ENCODE measurements at regions not wholly inside any gene's neighbourhood (a gene's known extent, or its start where the extent isn't known, plus 50 kb on each side); places are given as distances from the start of the nearest gene placed in this dataset.

GRCh38 chr12:105854071-105854470, 284.7 kb downstream of the NUAK1 start:
- peaks cover 12% of the 10 kb centered on the region for H3K27me3 Mint-ChIP-seq
- H3K9me3 Mint-ChIP-seq = peaks cover 3% of the 10 kb centered on the region
- ATAC-seq (replicated peaks) = no peak
- no peak overlapping the region for H3K4me3 Mint-ChIP-seq
- H3K4me1 Mint-ChIP-seq = no peaks in the 10 kb centered on the region
- H3K27ac Mint-ChIP-seq = no peak overlapping the region
- no peaks in the 10 kb centered on the region for H3K36me3 Mint-ChIP-seq (ENCODE audit: low read depth)

- ATAC-seq (replicated peaks) = no peak
- Mint-ChIP-seq H3K4me1 (no peaks in the 10 kb centered on the region), H3K27me3 (peaks cover 15% of the 10 kb centered on the region), H3K9me3 (peaks cover 3% of the 10 kb centered on the region), H3K36me3 (ENCODE audit: low read depth) (no peaks in the 10 kb centered on the region), H3K4me3 (no peak overlapping the region), H3K27ac (no peak overlapping the region)
Observed at GRCh38 chr12:105855361-105856047, 283.2 kb downstream of the NUAK1 start.

- no peak for ATAC-seq (replicated peaks)
- H3K36me3 Mint-ChIP-seq (ENCODE audit: low read depth) = no peaks in the 10 kb centered on the region
- no peak overlapping the region for H3K27ac Mint-ChIP-seq
Observed at GRCh38 chr12:105856048-105856405, 282.7 kb downstream of the NUAK1 start.

GRCh38 chr12:105858981-105859710, 279.6 kb downstream of the NUAK1 start:
- peaks cover 8% of the 10 kb centered on the region for H3K9me3 Mint-ChIP-seq
- H3K27me3 Mint-ChIP-seq = peaks cover 16% of the 10 kb centered on the region
- H3K4me1 Mint-ChIP-seq = no peaks in the 10 kb centered on the region
- no peaks in the 10 kb centered on the region for H3K36me3 Mint-ChIP-seq (ENCODE audit: low read depth)
- H3K27ac Mint-ChIP-seq = no peak overlapping the region
- ATAC-seq (replicated peaks) = no peak
- H3K4me3 Mint-ChIP-seq = no peak overlapping the region

More at GRCh38 chr12:105856048-105856405, 282.7 kb downstream of the NUAK1 start:
- H3K9me3 Mint-ChIP-seq = peaks cover 3% of the 10 kb centered on the region
- H3K4me3 Mint-ChIP-seq = no peak overlapping the region
- H3K4me1 Mint-ChIP-seq = no peaks in the 10 kb centered on the region
- H3K27me3 Mint-ChIP-seq = peaks cover 11% of the 10 kb centered on the region

GRCh38 chr12:105860561-105861207, 278.1 kb downstream of the NUAK1 start:
- no peak overlapping the region for H3K27ac Mint-ChIP-seq
- peaks cover 8% of the 10 kb centered on the region for H3K9me3 Mint-ChIP-seq
- no peaks in the 10 kb centered on the region for H3K4me1 Mint-ChIP-seq
- peaks cover 20% of the 10 kb centered on the region for H3K27me3 Mint-ChIP-seq
- H3K36me3 Mint-ChIP-seq (ENCODE audit: low read depth) = no peaks in the 10 kb centered on the region
- no peak for ATAC-seq (replicated peaks)
- H3K4me3 Mint-ChIP-seq = no peak overlapping the region

DNA sequence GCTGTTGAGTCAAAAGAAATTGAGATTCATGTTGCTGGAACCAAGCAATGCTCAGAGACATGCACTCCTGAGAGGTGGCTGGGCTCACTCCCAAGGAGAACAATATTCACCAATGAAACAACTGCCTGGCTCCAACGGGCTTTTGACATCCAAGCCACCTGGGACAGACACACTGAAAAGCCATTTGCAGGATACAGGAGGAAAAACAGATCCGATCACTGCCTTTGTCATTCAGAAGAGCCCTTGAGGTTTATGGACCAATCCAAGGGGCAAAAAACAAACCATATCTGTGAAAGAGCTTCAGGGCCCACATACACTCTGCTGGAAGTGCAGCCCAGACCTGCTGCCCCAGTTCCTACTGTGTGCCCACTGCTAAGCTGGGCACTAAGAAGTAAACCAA, 277.5 kb downstream of the NUAK1 start:
- ATAC-seq (replicated peaks) = no peak
- no peak overlapping the region for H3K27ac Mint-ChIP-seq
- no peaks in the 10 kb centered on the region for H3K36me3 Mint-ChIP-seq (ENCODE audit: low read depth)
- no peak overlapping the region for H3K4me3 Mint-ChIP-seq
- peaks cover 20% of the 10 kb centered on the region for H3K27me3 Mint-ChIP-seq
- no peaks in the 10 kb centered on the region for H3K4me1 Mint-ChIP-seq
- peaks cover 5% of the 10 kb centered on the region for H3K9me3 Mint-ChIP-seq

GRCh38 chr12:105862163-105862821, 276.5 kb downstream of the NUAK1 start:
- H3K27ac Mint-ChIP-seq = no peak overlapping the region
- ATAC-seq (replicated peaks) = no peak
- H3K4me1 Mint-ChIP-seq = no peaks in the 10 kb centered on the region
- H3K27me3 Mint-ChIP-seq = peaks cover 15% of the 10 kb centered on the region
- H3K4me3 Mint-ChIP-seq = no peak overlapping the region
- H3K9me3 Mint-ChIP-seq = peaks cover 5% of the 10 kb centered on the region
- H3K36me3 Mint-ChIP-seq (ENCODE audit: low read depth) = no peaks in the 10 kb centered on the region

DNA sequence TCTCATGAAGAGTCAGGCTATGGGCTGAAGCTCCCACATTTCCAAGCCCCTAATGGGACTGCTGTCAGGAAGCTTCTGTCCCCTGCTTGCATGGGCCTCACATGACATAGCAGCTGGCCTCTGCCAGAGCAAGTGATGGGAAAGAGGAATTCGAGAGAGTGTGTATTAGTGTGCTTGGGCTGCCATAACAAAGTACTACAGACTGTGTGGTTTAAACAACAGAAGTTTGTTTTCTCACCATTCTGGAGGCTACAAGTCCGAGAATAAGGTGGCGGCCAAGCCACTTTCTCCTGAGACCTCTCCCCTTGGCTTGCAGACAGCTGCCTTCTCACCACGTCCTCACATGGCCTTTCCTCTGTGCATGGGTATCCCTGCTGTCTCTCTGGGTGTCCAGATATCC, 274.4 kb downstream of the NUAK1 start:
- ATAC-seq (replicated peaks) = no peak
- no peaks in the 10 kb centered on the region for H3K36me3 Mint-ChIP-seq (ENCODE audit: low read depth)
- peaks cover 5% of the 10 kb centered on the region for H3K9me3 Mint-ChIP-seq
- no peak overlapping the region for H3K27ac Mint-ChIP-seq
- peaks cover 15% of the 10 kb centered on the region for H3K27me3 Mint-ChIP-seq
- no peak overlapping the region for H3K4me3 Mint-ChIP-seq
- H3K4me1 Mint-ChIP-seq = no peaks in the 10 kb centered on the region

DNA sequence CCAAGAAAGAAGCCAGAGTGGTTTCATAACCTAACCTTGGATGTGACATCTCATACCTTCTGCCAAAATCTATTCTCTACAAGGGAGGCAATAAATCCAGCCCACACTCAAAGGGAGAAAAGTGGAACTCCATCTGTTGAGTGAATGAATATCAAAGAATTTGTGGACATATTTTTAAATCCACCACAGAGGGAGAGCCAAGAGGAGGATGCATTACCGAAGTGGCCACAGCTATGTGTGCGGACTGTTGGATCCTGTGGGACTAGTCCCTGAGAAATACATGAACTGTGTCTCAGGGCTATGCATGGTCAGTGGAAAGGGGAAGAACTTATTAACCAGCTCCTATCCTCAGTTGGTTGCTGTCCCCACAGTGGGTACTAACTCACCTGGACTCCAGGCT, 273.9 kb downstream of the NUAK1 start:
- ATAC-seq (replicated peaks) = no peak
- Mint-ChIP-seq H3K27me3 (peaks cover 13% of the 10 kb centered on the region), H3K27ac (no peak overlapping the region), H3K4me3 (no peak overlapping the region), H3K36me3 (ENCODE audit: low read depth) (no peaks in the 10 kb centered on the region), H3K9me3 (peaks cover 5% of the 10 kb centered on the region), H3K4me1 (no peaks in the 10 kb centered on the region)

GRCh38 chr12:105865886-105866285, 272.9 kb downstream of the NUAK1 start:
- Mint-ChIP-seq H3K9me3 (peaks cover 5% of the 10 kb centered on the region), H3K27me3 (peaks cover 16% of the 10 kb centered on the region), H3K4me3 (no peak overlapping the region), H3K4me1 (no peaks in the 10 kb centered on the region), H3K36me3 (ENCODE audit: low read depth) (no peaks in the 10 kb centered on the region), H3K27ac (no peak overlapping the region)
- ATAC-seq (replicated peaks) = no peak

- H3K9me3 Mint-ChIP-seq = no peaks in the 10 kb centered on the region
- H3K27me3 Mint-ChIP-seq = peaks cover 9% of the 10 kb centered on the region
- ATAC-seq (replicated peaks) = no peak
- no peaks in the 10 kb centered on the region for H3K4me1 Mint-ChIP-seq
- H3K36me3 Mint-ChIP-seq (ENCODE audit: low read depth) = no peaks in the 10 kb centered on the region
- no peak overlapping the region for H3K27ac Mint-ChIP-seq
- no peak overlapping the region for H3K4me3 Mint-ChIP-seq
Observed at GRCh38 chr12:105874121-105874520, 264.6 kb downstream of the NUAK1 start.

- no peak for ATAC-seq (replicated peaks)
- Mint-ChIP-seq H3K4me3 (no peak overlapping the region), H3K36me3 (ENCODE audit: low read depth) (no peaks in the 10 kb centered on the region), H3K27me3 (no peaks in the 10 kb centered on the region), H3K9me3 (no peaks in the 10 kb centered on the region), H3K4me1 (no peaks in the 10 kb centered on the region), H3K27ac (no peak overlapping the region)
Observed at GRCh38 chr12:105876396-105876927, 262.3 kb downstream of the NUAK1 start.

- Mint-ChIP-seq H3K27me3 (peaks cover 3% of the 10 kb centered on the region), H3K27ac (no peak overlapping the region), H3K9me3 (no peaks in the 10 kb centered on the region), H3K36me3 (ENCODE audit: low read depth) (no peaks in the 10 kb centered on the region), H3K4me1 (no peaks in the 10 kb centered on the region), H3K4me3 (no peak overlapping the region)
- no peak for ATAC-seq (replicated peaks)
Observed at GRCh38 chr12:105878964-105879363, 259.8 kb downstream of the NUAK1 start.

DNA sequence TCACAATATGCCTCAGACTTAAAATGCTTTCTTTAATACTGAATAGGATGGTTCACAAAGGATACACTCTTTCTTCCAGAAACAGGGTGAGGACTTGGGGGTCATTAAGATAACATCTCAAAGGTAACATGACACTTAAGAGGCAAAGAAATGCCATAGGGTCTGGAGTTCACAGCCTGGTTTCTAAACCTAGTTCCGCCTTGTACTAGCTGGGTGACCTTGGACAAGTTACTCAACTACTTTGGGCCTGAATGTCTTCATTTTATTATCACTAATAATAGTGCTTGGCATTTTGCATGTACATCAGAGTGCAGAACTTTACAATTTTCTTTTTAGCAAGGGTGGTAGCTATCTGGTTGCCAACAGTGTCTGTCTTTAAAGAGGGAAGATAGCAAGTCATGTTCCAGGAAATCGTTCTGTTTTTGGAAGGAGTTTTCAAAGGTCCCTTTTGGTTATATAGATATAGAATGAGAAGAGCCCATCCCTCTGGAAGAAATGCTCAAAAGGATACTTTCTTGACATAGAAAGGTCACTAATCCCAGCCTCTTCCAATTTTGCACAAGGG, 257.8 kb downstream of the NUAK1 start:
- peaks cover 3% of the 10 kb centered on the region for H3K27me3 Mint-ChIP-seq
- H3K4me3 Mint-ChIP-seq = no peak overlapping the region
- H3K4me1 Mint-ChIP-seq = no peaks in the 10 kb centered on the region
- H3K36me3 Mint-ChIP-seq (ENCODE audit: low read depth) = no peaks in the 10 kb centered on the region
- H3K9me3 Mint-ChIP-seq = no peaks in the 10 kb centered on the region
- ATAC-seq (replicated peaks) = no peak
- H3K27ac Mint-ChIP-seq = no peak overlapping the region

All from activated T-helper 17 cell treated with anti-CD3 and anti-CD28 coated beads, Interleukin-2, amount 50 U/mL, for 72 hours (primary cell).